HUES64 (cell line): ENCODE measurements at regions not wholly inside any gene's neighbourhood (a gene's known extent, or its start where the extent isn't known, plus 50 kb on each side); places are given as distances from the start of the nearest gene placed in this dataset.

ENCODE experiments used
- H3K27ac ChIP-seq: 2 replicates; pipeline ENCODE4 v1.7.0; 2013; ENCODE audit warnings: low read depth, low read length, inconsistent platforms
- H3K27me3 ChIP-seq: 2 replicates; pipeline ENCODE4 v1.6.1; 2013; ENCODE audit warnings: mild to moderate bottlenecking, low read length; ENCODE audit not compliant: insufficient read depth
- H3K36me3 ChIP-seq: 2 replicates; pipeline ENCODE4 v1.6.1; 2013; ENCODE audit warnings: mild to moderate bottlenecking, low read length; ENCODE audit not compliant: insufficient read depth
- H3K4me1 ChIP-seq: 2 replicates; pipeline ENCODE4 v1.6.1; 2013; ENCODE audit warnings: mild to moderate bottlenecking, low read length, moderate library complexity; ENCODE audit not compliant: insufficient read depth
- H3K4me3 ChIP-seq: 2 replicates; pipeline ENCODE4 v1.5.1; 2013; ENCODE audit warnings: mild to moderate bottlenecking, low read length, moderate library complexity
- H3K9ac ChIP-seq: 2 replicates; pipeline ENCODE4 v1.6.1; 2013; ENCODE audit warnings: mild to moderate bottlenecking, low read depth, low read length
- H3K9me3 ChIP-seq: 2 replicates; pipeline ENCODE4 v1.6.1; 2013; ENCODE audit warnings: low read depth, low read length; ENCODE audit not compliant: insufficient read depth
- WGBS: fragments of 150-250, 120-280 bp; methylation state at CpG from one replicate; pipeline ENCODE4 v1.1.7; 2013; ENCODE audit warnings: missing lambda C conversion rate; 5-methylcytosine and 5-hydroxymethylcytosine counted together

DNA sequence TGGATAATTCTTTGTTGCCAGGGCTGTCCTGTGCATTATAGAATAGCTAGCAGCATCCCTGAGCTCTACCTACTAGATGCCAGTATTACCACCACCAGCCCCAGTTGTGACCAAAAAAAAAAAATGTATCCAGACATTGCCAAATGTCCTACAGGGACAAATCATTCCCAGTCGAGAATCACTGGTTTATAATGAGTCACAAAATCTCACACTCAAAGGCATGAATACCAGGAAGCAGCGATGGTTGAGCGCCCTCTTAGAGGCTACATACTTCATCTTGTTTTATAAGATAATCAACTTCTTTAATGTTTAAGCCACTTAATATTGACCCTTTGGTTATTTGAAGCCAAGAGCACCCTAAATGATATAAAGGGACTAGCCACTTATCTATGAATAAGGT lies 297.3 kb downstream of the DHX15 start:
- no peaks in the 10 kb centered on the region for H3K36me3 ChIP-seq
- 89% methylated on average over 3 of the region's 3 CpGs for WGBS
- H3K4me3 ChIP-seq: no peak overlapping the region

GRCh38 chr4:24285759-24286158 lies 298.6 kb downstream of the DHX15 start:
- 96% methylated on average over 4 of the region's 4 CpGs for WGBS
- H3K27me3 ChIP-seq: no peaks in the 10 kb centered on the region
- H3K4me1 ChIP-seq: no peaks in the 10 kb centered on the region
- no peak overlapping the region for H3K4me3 ChIP-seq
- H3K9me3 ChIP-seq: no peaks in the 10 kb centered on the region
- H3K9ac ChIP-seq: no peak overlapping the region
- H3K36me3 ChIP-seq: no peaks in the 10 kb centered on the region
- no peak overlapping the region for H3K27ac ChIP-seq

More for the DNA sequence above, 297.3 kb downstream of the DHX15 start:
- Histone ChIP-seq H3K27ac (no peak overlapping the region), H3K9ac (no peak overlapping the region), H3K9me3 (no peaks in the 10 kb centered on the region), H3K4me1 (no peaks in the 10 kb centered on the region), H3K27me3 (no peaks in the 10 kb centered on the region)

GRCh38 chr4:24282446-24282845 lies 301.9 kb downstream of the DHX15 start:
- Histone ChIP-seq H3K36me3 (no peaks in the 10 kb centered on the region), H3K4me1 (peaks cover 12% of the 10 kb centered on the region; the same call in 1 of the 2 replicates), H3K27me3 (no peaks in the 10 kb centered on the region), H3K9ac (no peak overlapping the region), H3K4me3 (no peak overlapping the region), H3K27ac (no peak overlapping the region), H3K9me3 (no peaks in the 10 kb centered on the region)
- 88% methylated on average over 5 of the region's 5 CpGs for WGBS

DNA sequence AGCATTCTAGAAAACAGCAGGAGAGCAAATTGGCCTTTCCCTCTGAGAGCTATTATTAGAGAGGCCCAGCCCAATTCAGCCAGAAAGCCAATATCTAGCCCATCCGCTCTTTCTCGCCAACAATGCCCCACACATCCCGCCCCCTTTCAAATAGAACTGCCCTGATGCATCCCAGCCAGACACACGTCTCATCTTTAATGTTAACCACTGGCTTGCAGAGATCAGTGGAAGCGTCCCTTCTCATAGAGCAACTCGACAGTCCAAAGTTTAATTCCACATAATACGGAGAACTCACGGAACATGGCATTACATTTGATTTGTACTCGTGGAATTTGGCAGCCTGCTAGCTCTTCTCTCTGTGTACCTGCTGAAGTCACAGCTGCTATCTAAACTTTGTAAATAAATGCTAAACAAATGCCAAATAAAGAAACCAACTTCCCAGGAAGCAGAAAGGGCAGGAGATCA lies 304.4 kb downstream of the DHX15 start:
- no peaks in the 10 kb centered on the region for H3K9me3 ChIP-seq
- no peak overlapping the region for H3K27ac ChIP-seq
- peaks cover 12% of the 10 kb centered on the region; the same call in 1 of the 2 replicates for H3K4me1 ChIP-seq
- no peak overlapping the region for H3K4me3 ChIP-seq
- H3K9ac ChIP-seq: no peak overlapping the region
- no peaks in the 10 kb centered on the region for H3K27me3 ChIP-seq
- no peaks in the 10 kb centered on the region for H3K36me3 ChIP-seq
- WGBS: 83% methylated on average over 9 of the region's 9 CpGs

DNA sequence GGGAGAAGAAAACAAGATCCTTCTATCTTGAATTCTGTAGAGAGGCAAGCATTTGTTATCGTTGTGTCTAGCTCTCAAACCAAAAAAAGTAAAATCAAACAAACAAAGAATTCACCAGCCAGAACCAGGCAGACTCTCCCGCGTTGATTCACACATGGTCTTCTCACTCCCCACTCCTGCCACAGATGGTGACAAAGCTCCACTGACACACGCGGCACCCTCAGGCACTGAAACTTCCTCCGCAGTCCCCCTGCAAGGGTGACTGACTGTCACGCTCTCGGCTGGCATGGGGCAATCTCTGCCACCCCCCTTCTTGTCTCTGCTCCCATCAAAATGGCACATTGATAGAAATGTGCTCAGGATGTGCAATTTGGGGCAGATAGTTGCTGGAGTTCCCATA lies 304.9 kb downstream of the DHX15 start:
- Histone ChIP-seq H3K9me3 (no peaks in the 10 kb centered on the region), H3K36me3 (no peaks in the 10 kb centered on the region), H3K27me3 (no peaks in the 10 kb centered on the region), H3K27ac (no peak overlapping the region), H3K4me1 (peaks cover 12% of the 10 kb centered on the region; the same call in 1 of the 2 replicates), H3K9ac (no peak overlapping the region), H3K4me3 (no peak overlapping the region)
- WGBS: 91% methylated on average over 8 of the region's 8 CpGs

DNA sequence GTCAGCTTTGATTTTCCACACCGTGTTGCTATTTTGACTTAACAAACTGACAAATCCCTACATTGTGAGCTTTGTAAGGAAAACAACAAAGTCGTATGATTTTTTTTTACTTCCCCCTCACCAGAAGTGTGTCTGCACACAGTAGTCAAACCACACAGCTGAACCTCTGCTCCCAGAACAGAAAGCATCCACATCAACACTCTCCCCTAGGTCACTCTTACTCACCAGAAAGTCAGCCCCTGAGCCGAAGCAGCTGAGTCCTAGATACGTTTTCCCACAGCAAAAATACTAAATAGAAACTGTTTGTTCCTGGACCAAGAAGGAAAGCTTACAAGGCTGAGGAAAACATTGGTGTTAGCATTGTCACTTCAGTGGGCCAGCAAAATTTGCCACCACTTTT lies 305.7 kb downstream of the DHX15 start:
- WGBS: 90% methylated on average over 4 of the region's 4 CpGs
- Histone ChIP-seq H3K4me3 (no peak overlapping the region), H3K9me3 (no peaks in the 10 kb centered on the region)

DNA sequence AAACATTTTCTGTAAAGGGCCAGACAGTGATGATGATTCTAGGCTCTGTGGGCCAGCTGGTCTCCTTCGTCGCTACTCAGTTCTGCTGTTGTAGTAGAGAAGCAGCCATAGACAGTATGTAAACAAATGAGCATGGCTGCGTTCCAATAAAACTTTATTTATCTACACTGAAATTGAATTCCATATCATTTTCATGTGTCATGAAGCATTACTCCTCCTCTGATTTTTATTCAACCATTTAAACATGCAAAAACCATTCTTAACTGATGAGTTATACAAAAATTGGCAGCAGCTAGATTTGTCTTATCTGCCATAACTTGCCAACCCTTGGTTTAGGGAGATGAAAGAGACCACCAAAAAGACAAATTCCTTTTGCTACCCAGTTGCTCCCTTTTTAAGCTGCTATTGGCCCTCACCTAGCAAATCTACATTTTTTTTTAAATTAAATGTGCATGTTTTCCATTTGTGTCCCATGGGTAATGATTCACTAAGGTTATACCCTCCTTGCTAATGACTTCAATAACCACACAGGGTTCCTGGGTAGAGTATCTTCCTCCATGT lies 309.9 kb downstream of the DHX15 start:
- Histone ChIP-seq H3K4me3 (no peak overlapping the region), H3K27ac (no peak overlapping the region), H3K9me3 (no peaks in the 10 kb centered on the region), H3K9ac (no peak overlapping the region), H3K4me1 (0 out of 2 replicates have a peak, but pooled peaks cover 3% of the 10 kb centered on the region), H3K27me3 (no peaks in the 10 kb centered on the region), H3K36me3 (no peaks in the 10 kb centered on the region)
- 97% methylated on average over 3 of the region's 3 CpGs for WGBS

More for the DNA sequence above, 305.7 kb downstream of the DHX15 start:
- Histone ChIP-seq H3K4me1 (peaks cover 12% of the 10 kb centered on the region; the same call in 1 of the 2 replicates), H3K27ac (no peak overlapping the region), H3K27me3 (no peaks in the 10 kb centered on the region), H3K9ac (no peak overlapping the region), H3K36me3 (no peaks in the 10 kb centered on the region)

GRCh38 chr4:24273136-24273535 lies 311.2 kb downstream of the DHX15 start:
- Histone ChIP-seq H3K36me3 (no peaks in the 10 kb centered on the region), H3K27me3 (no peaks in the 10 kb centered on the region), H3K9me3 (no peaks in the 10 kb centered on the region), H3K9ac (no peak overlapping the region), H3K27ac (no peak overlapping the region), H3K4me1 (no peaks in the 10 kb centered on the region), H3K4me3 (no peak overlapping the region)
- WGBS: 84% methylated on average over 4 of the region's 4 CpGs

DNA sequence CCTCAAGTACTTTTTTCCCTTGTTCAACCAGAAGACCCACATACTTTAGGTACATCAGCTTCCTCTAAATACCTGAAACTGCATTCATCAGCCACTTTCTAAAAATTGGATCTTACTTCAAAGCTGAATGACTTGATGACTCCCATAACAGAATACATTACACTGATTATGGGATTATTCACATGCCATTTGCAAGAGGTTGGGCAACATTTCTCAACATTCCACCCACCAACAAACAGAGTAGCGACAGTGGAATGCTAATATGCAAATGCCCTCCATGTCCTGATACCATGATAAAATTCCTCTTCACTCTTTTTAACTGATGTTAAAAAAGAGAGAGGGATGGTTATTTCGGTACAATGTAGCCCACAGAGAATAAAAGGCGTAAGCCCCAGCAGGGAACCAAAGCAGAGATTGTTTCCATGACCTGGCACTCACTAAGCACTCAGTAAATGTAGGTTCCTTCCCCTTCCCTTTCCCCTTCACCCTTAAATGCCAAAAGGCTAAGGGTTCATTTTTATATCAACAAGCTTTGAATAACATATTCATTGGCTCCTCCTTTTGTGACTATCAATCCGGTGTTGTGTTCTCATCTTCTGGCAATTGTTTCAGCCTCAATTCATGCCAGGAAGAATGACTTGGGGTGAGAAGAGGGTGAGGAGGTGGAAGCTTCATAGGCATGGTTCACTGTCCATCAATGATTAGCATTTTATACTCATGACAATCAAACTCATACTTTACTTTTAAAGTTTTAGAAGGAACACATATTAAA lies 317.2 kb downstream of the DHX15 start:
- Histone ChIP-seq H3K27ac (no peak overlapping the region), H3K4me1 (peaks cover 30% of the 10 kb centered on the region), H3K27me3 (no peaks in the 10 kb centered on the region), H3K36me3 (no peaks in the 10 kb centered on the region), H3K4me3 (no peak overlapping the region), H3K9ac (no peak overlapping the region), H3K9me3 (no peaks in the 10 kb centered on the region)
- 86% methylated on average over 4 of the region's 4 CpGs for WGBS

DNA sequence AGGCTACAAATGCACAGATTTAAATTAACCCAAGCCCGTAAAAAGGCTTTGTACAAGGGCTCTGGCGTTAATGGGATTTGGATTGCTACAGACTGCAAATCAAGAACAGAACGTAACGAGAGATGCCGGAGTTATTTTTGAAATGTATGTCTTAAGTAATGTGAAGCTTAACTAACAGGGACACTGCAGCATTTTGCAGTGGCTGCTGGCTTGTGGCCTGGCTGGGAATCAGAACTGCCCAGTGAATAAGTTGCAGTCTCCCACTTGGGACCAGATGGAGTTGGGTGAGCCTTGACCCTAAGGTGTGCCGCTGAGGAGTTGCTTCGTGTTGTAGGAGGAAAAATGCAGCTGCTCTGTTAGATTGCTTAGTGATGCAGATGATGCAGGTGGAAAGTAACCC lies 318.4 kb downstream of the DHX15 start:
- Histone ChIP-seq H3K27ac (no peak overlapping the region), H3K27me3 (no peaks in the 10 kb centered on the region), H3K4me3 (no peak overlapping the region), H3K36me3 (no peaks in the 10 kb centered on the region), H3K4me1 (peaks cover 40% of the 10 kb centered on the region), H3K9ac (no peak overlapping the region), H3K9me3 (no peaks in the 10 kb centered on the region)
- WGBS: 85% methylated on average over 7 of the region's 7 CpGs

DNA sequence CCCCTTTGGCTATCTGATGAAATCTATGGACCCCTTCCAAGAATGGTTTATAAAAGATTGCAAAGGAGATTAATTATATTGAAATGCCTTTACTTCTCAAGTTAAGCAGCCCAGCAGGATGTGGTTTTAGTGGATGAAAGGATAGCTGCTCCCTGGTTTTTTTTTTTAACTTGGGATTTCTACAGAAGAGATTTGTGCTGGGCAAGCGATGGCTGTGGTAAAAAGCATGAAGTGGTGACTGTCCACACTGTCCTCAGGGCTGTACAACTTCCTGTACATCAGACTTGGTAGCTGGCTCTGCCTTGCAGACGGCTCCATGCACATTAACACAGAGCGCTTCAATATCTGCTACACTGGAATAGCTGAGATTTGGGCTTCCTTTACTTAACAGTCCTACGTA lies 321.7 kb downstream of the DHX15 start:
- no peak overlapping the region for H3K27ac ChIP-seq
- peaks cover 42% of the 10 kb centered on the region for H3K4me1 ChIP-seq
- no peaks in the 10 kb centered on the region for H3K9me3 ChIP-seq
- WGBS: 94% methylated on average over 4 of the region's 4 CpGs
- no peak overlapping the region for H3K4me3 ChIP-seq
- no peak overlapping the region for H3K9ac ChIP-seq
- no peaks in the 10 kb centered on the region for H3K27me3 ChIP-seq
- no peaks in the 10 kb centered on the region for H3K36me3 ChIP-seq
